Cardiac muscle cell (in vitro differentiated cells and primary cell): ENCODE measurements at regions not wholly inside any gene's neighbourhood (a gene's known extent, or its start where the extent isn't known, plus 50 kb on each side); places are given as distances from the start of the nearest gene placed in this dataset.

Source experiments
- DNase-seq, 2 donors: peaks; one replicate each; pipeline versions ENCODE4 v3.0.0 to v3.0.0-alpha.2; 2010 to 2017; ENCODE audit warnings: low read depth in 1 of 2, low spot score in 1 of 2
- H3K27ac ChIP-seq: fragments of 200-600 bp; sonication (generic); 2 replicates; pipeline ENCODE4 v1.5.1; 2016
- H3K27me3 ChIP-seq: fragments of 200-600 bp; sonication (generic); 2 replicates; pipeline ENCODE4 v1.6.0; 2016; ENCODE audit warnings: control low read depth
- H3K36me3 ChIP-seq: fragments of 200-600 bp; sonication (generic); 2 replicates; pipeline ENCODE4 v1.5.1; 2016; ENCODE audit warnings: control low read depth
- H3K4me1 ChIP-seq: fragments of 200-600 bp; sonication (generic); 2 replicates; pipeline ENCODE4 v1.8.1; 2017; ENCODE audit warnings: low read depth, mild to moderate bottlenecking, mixed run types
- H3K4me3 ChIP-seq: fragments of 200-600 bp; sonication (generic); 2 replicates; pipeline ENCODE4 v1.5.1; 2016; ENCODE audit warnings: mild to moderate bottlenecking
- H3K9me3 ChIP-seq: fragments of 200-600 bp; sonication (generic); 2 replicates; pipeline ENCODE4 v1.5.1; 2017; ENCODE audit warnings: low read depth, mild to moderate bottlenecking, control low read depth
- TF ChIP-seq, protein P1 (sequence below): IDR thresholded peaks from 2 replicates; pipeline ENCODE4 v1.5.1; 2012; ENCODE audit warnings: low read depth, mild to moderate bottlenecking, low read length

DNA sequence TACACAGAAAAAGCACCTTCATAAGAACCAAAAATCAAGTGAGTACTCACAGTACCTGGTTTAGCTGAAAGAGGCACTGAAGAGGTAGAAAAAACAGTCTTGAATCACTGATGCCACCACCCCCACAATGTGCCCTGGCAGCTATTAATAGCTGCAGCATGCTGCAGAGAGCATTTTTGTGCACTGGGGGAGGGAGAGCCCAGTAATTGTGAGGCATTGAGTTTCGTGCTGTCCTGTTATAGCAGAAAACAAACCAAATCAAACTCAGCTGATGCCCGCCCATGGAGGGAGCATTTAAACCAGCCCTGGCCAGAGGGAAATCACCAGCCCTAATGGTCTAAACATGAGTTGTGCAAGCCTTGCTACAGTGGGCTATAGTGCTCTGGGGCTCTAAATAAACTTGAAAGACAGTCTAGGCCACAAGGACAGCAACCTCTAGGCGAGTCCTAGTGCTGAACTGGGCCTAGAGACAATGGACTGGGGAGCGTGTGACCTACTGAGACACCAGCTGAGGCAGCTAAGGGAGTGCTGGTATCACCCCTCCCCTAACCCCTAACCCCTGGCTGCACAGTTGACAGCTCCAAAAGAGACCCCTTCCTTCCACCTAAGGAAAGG is 106.3 kb upstream of the TMLHE start:
- Histone ChIP-seq H3K27ac (peak overlapping the region; percentile 88), H3K9me3 (no peaks in the 10 kb centered on the region), H3K4me3 (peak overlapping the region; percentile 25), H3K4me1 (peaks cover 5% of the 10 kb centered on the region), H3K36me3 (no peaks in the 10 kb centered on the region), H3K27me3 (no peaks in the 10 kb centered on the region)
- TF ChIP-seq, protein P1, sequence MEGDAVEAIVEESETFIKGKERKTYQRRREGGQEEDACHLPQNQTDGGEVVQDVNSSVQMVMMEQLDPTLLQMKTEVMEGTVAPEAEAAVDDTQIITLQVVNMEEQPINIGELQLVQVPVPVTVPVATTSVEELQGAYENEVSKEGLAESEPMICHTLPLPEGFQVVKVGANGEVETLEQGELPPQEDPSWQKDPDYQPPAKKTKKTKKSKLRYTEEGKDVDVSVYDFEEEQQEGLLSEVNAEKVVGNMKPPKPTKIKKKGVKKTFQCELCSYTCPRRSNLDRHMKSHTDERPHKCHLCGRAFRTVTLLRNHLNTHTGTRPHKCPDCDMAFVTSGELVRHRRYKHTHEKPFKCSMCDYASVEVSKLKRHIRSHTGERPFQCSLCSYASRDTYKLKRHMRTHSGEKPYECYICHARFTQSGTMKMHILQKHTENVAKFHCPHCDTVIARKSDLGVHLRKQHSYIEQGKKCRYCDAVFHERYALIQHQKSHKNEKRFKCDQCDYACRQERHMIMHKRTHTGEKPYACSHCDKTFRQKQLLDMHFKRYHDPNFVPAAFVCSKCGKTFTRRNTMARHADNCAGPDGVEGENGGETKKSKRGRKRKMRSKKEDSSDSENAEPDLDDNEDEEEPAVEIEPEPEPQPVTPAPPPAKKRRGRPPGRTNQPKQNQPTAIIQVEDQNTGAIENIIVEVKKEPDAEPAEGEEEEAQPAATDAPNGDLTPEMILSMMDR, result no peak
- peak in 1 of 2 donors; percentile 60 for DNase-seq

DNA sequence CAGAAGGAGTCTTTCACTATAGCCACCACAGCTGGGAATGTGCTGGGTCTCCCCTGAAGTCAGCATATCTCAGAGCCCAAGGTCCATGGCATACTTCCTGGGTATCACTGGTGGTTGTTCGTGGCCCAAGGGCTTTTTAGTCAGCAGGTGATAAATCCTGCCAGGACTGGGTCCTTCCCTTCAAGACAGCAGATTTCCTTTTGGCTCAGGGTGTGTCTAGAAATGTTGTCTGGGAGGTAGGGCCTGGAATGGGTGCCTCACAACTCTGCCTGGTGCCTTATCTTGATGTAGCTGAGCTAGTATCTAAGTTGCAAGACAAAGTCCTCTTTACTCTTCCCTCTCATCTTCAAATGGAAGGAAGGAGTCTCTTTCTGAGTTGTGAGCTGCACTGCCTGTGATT is 102.4 kb upstream of the TMLHE start:
- H3K36me3 ChIP-seq, result no peaks in the 10 kb centered on the region
- no peak for DNase-seq
- TF ChIP-seq, protein P1, result no peak
- no peaks in the 10 kb centered on the region for H3K27me3 ChIP-seq
- H3K4me1 ChIP-seq, result peaks cover 5% of the 10 kb centered on the region
- no peak overlapping the region for H3K27ac ChIP-seq
- H3K9me3 ChIP-seq, result no peaks in the 10 kb centered on the region
- no peak overlapping the region for H3K4me3 ChIP-seq

DNA sequence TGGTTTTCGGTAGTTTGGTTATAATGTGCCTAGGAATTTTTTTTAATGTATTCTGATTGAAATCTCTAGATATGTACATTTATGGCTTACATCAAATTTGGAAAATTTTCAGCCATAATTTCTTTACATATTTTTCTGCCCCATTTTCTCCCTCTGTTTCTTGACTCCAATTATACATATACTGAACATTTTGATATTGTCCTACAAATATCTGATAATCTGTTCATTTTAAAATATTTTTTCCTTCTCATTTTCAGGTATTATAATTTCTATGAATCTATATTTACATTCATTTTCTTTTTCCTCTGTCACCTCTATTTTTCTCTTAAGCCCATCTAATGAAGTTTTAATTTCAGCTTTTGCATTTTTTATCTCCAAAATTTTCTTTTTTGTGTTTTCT is 82.7 kb upstream of the TMLHE start:
- no peak for DNase-seq
- TF ChIP-seq, protein P1, result no peak
- H3K9me3 ChIP-seq, result no peaks in the 10 kb centered on the region
- no peak overlapping the region for H3K4me3 ChIP-seq
- no peaks in the 10 kb centered on the region for H3K27me3 ChIP-seq
- H3K4me1 ChIP-seq, result no peaks in the 10 kb centered on the region
- no peaks in the 10 kb centered on the region for H3K36me3 ChIP-seq
- H3K27ac ChIP-seq, result no peak overlapping the region

DNA sequence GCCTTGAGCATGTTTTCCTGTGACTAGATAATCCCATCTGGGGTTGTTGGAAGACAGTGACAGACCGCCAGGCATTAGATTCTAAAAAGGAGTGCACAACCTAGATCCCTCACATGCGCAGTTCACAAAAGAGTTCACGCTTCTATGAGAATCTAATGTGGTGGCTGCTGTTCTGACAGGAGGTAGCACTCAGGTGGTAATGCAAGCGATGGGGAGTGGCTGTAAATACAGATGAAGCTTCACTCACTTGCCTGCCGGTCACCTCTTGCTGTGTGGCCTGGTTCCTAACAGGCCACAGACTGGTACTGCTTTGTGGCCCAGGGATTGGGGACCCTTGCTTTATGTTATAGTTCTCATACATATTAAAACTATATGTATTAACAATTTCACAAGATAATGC is 81.9 kb upstream of the TMLHE start:
- Histone ChIP-seq H3K27ac (no peak overlapping the region), H3K27me3 (no peaks in the 10 kb centered on the region), H3K36me3 (no peaks in the 10 kb centered on the region), H3K4me1 (no peaks in the 10 kb centered on the region), H3K9me3 (no peaks in the 10 kb centered on the region), H3K4me3 (no peak overlapping the region)
- TF ChIP-seq, protein P1, result no peak
- no peak for DNase-seq

DNA sequence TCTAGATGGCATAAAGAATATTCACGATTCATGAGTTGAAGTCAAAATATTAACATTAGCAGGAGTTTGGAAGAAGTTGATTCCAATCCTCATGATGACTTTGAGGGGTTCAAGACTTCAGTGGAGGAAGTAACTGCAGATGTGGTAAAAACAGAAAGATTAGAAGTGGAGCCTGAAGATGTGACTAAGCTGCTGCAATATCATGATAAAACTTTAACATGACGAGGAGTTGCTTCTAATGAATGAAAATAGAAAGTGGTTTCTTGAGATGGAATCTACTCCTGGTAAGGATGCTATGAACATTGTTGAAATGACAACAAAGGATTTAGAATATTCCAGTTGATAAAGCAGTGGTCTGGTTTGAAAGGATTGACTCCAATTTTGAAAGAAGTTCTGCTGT is 70.1 kb upstream of the TMLHE start:
- no peaks in the 10 kb centered on the region for H3K4me1 ChIP-seq
- no peak for DNase-seq

More for the DNA sequence above, 70.1 kb upstream of the TMLHE start:
- Histone ChIP-seq H3K27me3 (no peaks in the 10 kb centered on the region), H3K27ac (no peak overlapping the region), H3K4me3 (no peak overlapping the region), H3K36me3 (no peaks in the 10 kb centered on the region), H3K9me3 (no peaks in the 10 kb centered on the region)
- TF ChIP-seq, protein P1, result no peak
